ENCODE measurements at regions not wholly inside any gene's neighbourhood (a gene's known extent, or its start where the extent isn't known, plus 50 kb on each side); places are given as distances from the start of the nearest gene placed in this dataset.
"Not testable (repeated sequence)": the region's sequence is repeated elsewhere in the genome, so short reads cannot be mapped to it uniquely, and the experiment has no call there.

GRCh38 chr7:29639886-29640595 is 76.4 kb downstream of the PRR15 start:
- TF ChIP-seq POLR2A (IDR thresholded peaks at IDR 0.05; ENCODE audit: low read depth, low read length) = no peak
- no peak for DNase-seq (ENCODE audit: insufficient read length, low spot score)
- FAIRE-seq = no peak

GRCh38 chr7:29641651-29642050 is 78.0 kb downstream of the PRR15 start:
- no peak for TF ChIP-seq POLR2A (IDR thresholded peaks at IDR 0.05; ENCODE audit: low read depth, low read length)
- no peak for FAIRE-seq
- DNase-seq (ENCODE audit: insufficient read length, low spot score) = peak; percentile 19

GRCh38 chr7:29642494-29643155 is 79.0 kb downstream of the PRR15 start:
- TF ChIP-seq POLR2A (IDR thresholded peaks at IDR 0.05; ENCODE audit: low read depth, low read length) = no peak
- no peak for DNase-seq (ENCODE audit: insufficient read length, low spot score)
- no peak for FAIRE-seq

- not testable (repeated sequence) for FAIRE-seq
These were observed 82.5 kb downstream of the PRR15 start for GRCh38 chr7:29646116-29646515.

GRCh38 chr7:29647020-29647654 is 83.5 kb downstream of the PRR15 start:
- no peak for TF ChIP-seq POLR2A (IDR thresholded peaks at IDR 0.05; ENCODE audit: low read depth, low read length)
- DNase-seq (ENCODE audit: insufficient read length, low spot score) (no peak), FAIRE-seq (no peak)

More at GRCh38 chr7:29646116-29646515, 82.5 kb downstream of the PRR15 start:
- DNase-seq (ENCODE audit: insufficient read length, low spot score) = not testable (repeated sequence)

- not testable (repeated sequence) for DNase-seq (ENCODE audit: insufficient read length, low spot score); FAIRE-seq
These were observed 84.1 kb downstream of the PRR15 start for GRCh38 chr7:29647691-29648210.

- FAIRE-seq = no peak
- DNase-seq (ENCODE audit: insufficient read length, low spot score) = no peak
These were observed 85.5 kb downstream of the PRR15 start for GRCh38 chr7:29649028-29649716.

GRCh38 chr7:29649876-29650275 is 86.2 kb downstream of the PRR15 start:
- no peak for FAIRE-seq
- no peak for TF ChIP-seq POLR2A (IDR thresholded peaks at IDR 0.05; ENCODE audit: low read depth, low read length)
- no peak for DNase-seq (ENCODE audit: insufficient read length, low spot score)

More at GRCh38 chr7:29649028-29649716, 85.5 kb downstream of the PRR15 start:
- TF ChIP-seq POLR2A (IDR thresholded peaks at IDR 0.05; ENCODE audit: low read depth, low read length) = no peak

GRCh38 chr7:29651477-29651876 is 87.8 kb downstream of the PRR15 start:
- no peak for TF ChIP-seq POLR2A (IDR thresholded peaks at IDR 0.05; ENCODE audit: low read depth, low read length)
- FAIRE-seq (no peak), DNase-seq (ENCODE audit: insufficient read length, low spot score) (no peak)

- no peak for TF ChIP-seq POLR2A (IDR thresholded peaks at IDR 0.05; ENCODE audit: low read depth, low read length)
- DNase-seq (ENCODE audit: insufficient read length, low spot score) = no peak
- FAIRE-seq = no peak
These were observed 88.9 kb downstream of the PRR15 start for GRCh38 chr7:29652556-29652955.

GRCh38 chr7:29654340-29654739 is 90.7 kb downstream of the PRR15 start:
- not testable (repeated sequence) for DNase-seq (ENCODE audit: insufficient read length, low spot score); FAIRE-seq

GRCh38 chr7:29657288-29657687 is 93.7 kb downstream of the PRR15 start:
- no peak for DNase-seq (ENCODE audit: insufficient read length, low spot score)
- TF ChIP-seq POLR2A (IDR thresholded peaks at IDR 0.05; ENCODE audit: low read depth, low read length) = no peak
- FAIRE-seq = no peak

GRCh38 chr7:29657856-29658255 is 94.2 kb downstream of the PRR15 start:
- TF ChIP-seq POLR2A (IDR thresholded peaks at IDR 0.05; ENCODE audit: low read depth, low read length) = no peak
- DNase-seq (ENCODE audit: insufficient read length, low spot score) (no peak), FAIRE-seq (peak; percentile 52)

GRCh38 chr7:29659213-29659612 is 95.6 kb downstream of the PRR15 start:
- DNase-seq (ENCODE audit: insufficient read length, low spot score); FAIRE-seq: not testable (repeated sequence)

- not testable (repeated sequence) for DNase-seq (ENCODE audit: insufficient read length, low spot score); FAIRE-seq
These were observed 99.3 kb downstream of the PRR15 start for GRCh38 chr7:29662899-29663298.

GRCh38 chr7:29664999-29665398 is 101.4 kb downstream of the PRR15 start:
- not testable (repeated sequence) for DNase-seq (ENCODE audit: insufficient read length, low spot score); FAIRE-seq

GRCh38 chr7:29667096-29667669 is 103.5 kb downstream of the PRR15 start:
- not testable (repeated sequence) for FAIRE-seq; DNase-seq (ENCODE audit: insufficient read length, low spot score)

- DNase-seq (ENCODE audit: insufficient read length, low spot score); FAIRE-seq: not testable (repeated sequence)
These were observed 107.7 kb downstream of the PRR15 start for GRCh38 chr7:29671286-29671685.

GRCh38 chr7:29673635-29674034 is 110.0 kb downstream of the PRR15 start:
- DNase-seq (ENCODE audit: insufficient read length, low spot score); FAIRE-seq: not testable (repeated sequence)
